Sigmoid colon (tissue), 4 donors: ENCODE measurements at regions not wholly inside any gene's neighbourhood (a gene's known extent, or its start where the extent isn't known, plus 50 kb on each side); places are given as distances from the start of the nearest gene placed in this dataset.

Experiments used
- CTCF ChIP-seq, 4 experiments: fragments of 450-650 bp in 3 of 4; fragments of 200-600 bp in 1 of 4; IDR thresholded peaks; one replicate each; pipeline ENCODE4 v1.5.1; 2016 to 2019; ENCODE audit warnings: antibody characterized with exemption in 4 of 4, mild to moderate bottlenecking in 3 of 4, moderate library complexity in 2 of 4
- EP300 ChIP-seq, 4 donors: sonication (generic); formaldehyde crosslinking; IDR thresholded peaks; one replicate each; pipeline ENCODE4 v1.6.1; 2017; ENCODE audit warnings: antibody characterized with exemption in 4 of 4
- POLR2A ChIP-seq, 2 donors: fragments of 450-650 bp; IDR thresholded peaks; one replicate each; pipeline ENCODE4 v1.6.1; 2016; ENCODE audit warnings: antibody characterized with exemption in 2 of 2, mild to moderate bottlenecking in 2 of 2, moderate library complexity in 2 of 2

GRCh38 chr5:136453986-136454758 is 88.8 kb upstream of the TRPC7 start:
- TF ChIP-seq EP300 (IDR thresholded peaks at IDR 0.05) (no peak), POLR2A (IDR thresholded peaks at IDR 0.05) (no peak), CTCF (IDR thresholded peaks at IDR 0.05) (no peak)
